Lung (tissue), 11 donors: ENCODE measurements at regions not wholly inside any gene's neighbourhood (a gene's known extent, or its start where the extent isn't known, plus 50 kb on each side); places are given as distances from the start of the nearest gene placed in this dataset.

Experiments
- ATAC-seq: fragments of 200-7000 bp; cut with Tn5 transposase; one replicate; pipeline ENCODE4 v1.9.1; 2020; ENCODE audit warnings: moderate number of reproducible peaks; ENCODE audit not compliant: insufficient read depth, low FRiP score
- DNase-seq, 3 donors: peaks; one replicate each; pipeline ENCODE4 v3.0.0-alpha.2; 2013 to 2017
- H3K27ac ChIP-seq, 2 donors: one replicate each; pipeline ENCODE4 v1.5.1; 2013; ENCODE audit warnings: mild to moderate bottlenecking in 2 of 2, moderate library complexity in 2 of 2, control low read depth in 1 of 2, inconsistent platforms in 1 of 2, low read depth in 1 of 2, low read length in 1 of 2
- H3K27me3 ChIP-seq, 3 donors: one replicate each; pipeline ENCODE4 v1.5.1; 2013; ENCODE audit warnings: low read length in 2 of 3; ENCODE audit not compliant: control insufficient read depth in 3 of 3, insufficient read depth in 3 of 3
- H3K36me3 ChIP-seq, 4 donors: one replicate each; pipeline ENCODE4 v1.5.1; 2013; ENCODE audit warnings: low read length in 4 of 4, mild to moderate bottlenecking in 1 of 4, moderate library complexity in 1 of 4; ENCODE audit not compliant: control insufficient read depth in 4 of 4, insufficient read depth in 4 of 4
- H3K4me1 ChIP-seq, 5 donors: one replicate each; pipeline ENCODE4 v1.5.1; 2013; ENCODE audit warnings: low read length in 5 of 5, mild to moderate bottlenecking in 2 of 5, moderate library complexity in 1 of 5; ENCODE audit not compliant: control insufficient read depth in 5 of 5, insufficient read depth in 5 of 5
- H3K4me3 ChIP-seq: one replicate; pipeline ENCODE4 v1.5.1; 2013; ENCODE audit warnings: mild to moderate bottlenecking, control low read depth, moderate library complexity
- H3K9ac ChIP-seq, 2 donors: one replicate each; pipeline ENCODE4 v1.5.1; 2013; ENCODE audit warnings: low read length in 2 of 2, control low read depth in 1 of 2; ENCODE audit not compliant: insufficient read depth in 1 of 2
- H3K9me3 ChIP-seq, 4 donors: one replicate each; pipeline ENCODE4 v1.5.1; 2013; ENCODE audit warnings: low read length in 3 of 4, mild to moderate bottlenecking in 1 of 4, moderate library complexity in 1 of 4; ENCODE audit not compliant: control insufficient read depth in 4 of 4, insufficient read depth in 3 of 4
- WGBS, 2 donors: extraction: QIAGEN DNeasy Blood & Tissue Kit; methylation state at CpG; one replicate each; pipeline ENCODE4 v1.1.7; 2013; 5-methylcytosine and 5-hydroxymethylcytosine counted together
- TF ChIP-seq, protein P1 (sequence below): IDR thresholded peaks from 2 replicates; pipeline ENCODE4 v1.5.1; 2012; ENCODE audit warnings: mild to moderate bottlenecking; ENCODE audit errors: control extremely low read depth, extremely low read depth
- donor health status: control.
- donor health status: control.
- donor health status: Bipolar disorder and iron deficiency.
- donor health status: healthy.
- donor health status: DM: yes; HTN: yes; CAD: no.

- H3K9ac ChIP-seq: no peak overlapping the region
- WGBS, 2 donors: 75 to 83% methylated on average over 3 of the region's 3 CpGs
Measured at GRCh38 chr6:153526479-153526878, 395.4 kb upstream of the RGS17 start.

GRCh38 chr6:153525998-153526397, 394.9 kb upstream of the RGS17 start:
- ATAC-seq (no peak), DNase-seq (peak in 1 of 3 donors; percentile 41)
- no peaks in the 10 kb centered on the region for H3K4me1 ChIP-seq
- TF ChIP-seq, protein P1, sequence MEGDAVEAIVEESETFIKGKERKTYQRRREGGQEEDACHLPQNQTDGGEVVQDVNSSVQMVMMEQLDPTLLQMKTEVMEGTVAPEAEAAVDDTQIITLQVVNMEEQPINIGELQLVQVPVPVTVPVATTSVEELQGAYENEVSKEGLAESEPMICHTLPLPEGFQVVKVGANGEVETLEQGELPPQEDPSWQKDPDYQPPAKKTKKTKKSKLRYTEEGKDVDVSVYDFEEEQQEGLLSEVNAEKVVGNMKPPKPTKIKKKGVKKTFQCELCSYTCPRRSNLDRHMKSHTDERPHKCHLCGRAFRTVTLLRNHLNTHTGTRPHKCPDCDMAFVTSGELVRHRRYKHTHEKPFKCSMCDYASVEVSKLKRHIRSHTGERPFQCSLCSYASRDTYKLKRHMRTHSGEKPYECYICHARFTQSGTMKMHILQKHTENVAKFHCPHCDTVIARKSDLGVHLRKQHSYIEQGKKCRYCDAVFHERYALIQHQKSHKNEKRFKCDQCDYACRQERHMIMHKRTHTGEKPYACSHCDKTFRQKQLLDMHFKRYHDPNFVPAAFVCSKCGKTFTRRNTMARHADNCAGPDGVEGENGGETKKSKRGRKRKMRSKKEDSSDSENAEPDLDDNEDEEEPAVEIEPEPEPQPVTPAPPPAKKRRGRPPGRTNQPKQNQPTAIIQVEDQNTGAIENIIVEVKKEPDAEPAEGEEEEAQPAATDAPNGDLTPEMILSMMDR: no peak
- peaks cover 0 to 2% (median 0%) of the 10 kb centered on the region in 4 donors for H3K9me3 ChIP-seq
- no peaks in the 10 kb centered on the region for H3K36me3 ChIP-seq
- no peak overlapping the region for H3K9ac ChIP-seq
- H3K27me3 ChIP-seq: no peaks in the 10 kb centered on the region
- H3K4me3 ChIP-seq: no peak overlapping the region
- no peak overlapping the region for H3K27ac ChIP-seq
- 55 to 67% methylated on average over 1 of the region's 1 CpG for WGBS, 2 donors

More at GRCh38 chr6:153526479-153526878, 395.4 kb upstream of the RGS17 start:
- no peaks in the 10 kb centered on the region for H3K36me3 ChIP-seq
- no peak overlapping the region for H3K4me3 ChIP-seq
- ATAC-seq (no peak), DNase-seq (no peak)
- peaks cover 0 to 2% (median 1%) of the 10 kb centered on the region in 4 donors for H3K9me3 ChIP-seq
- H3K4me1 ChIP-seq: no peaks in the 10 kb centered on the region
- TF ChIP-seq, protein P1: no peak
- no peak overlapping the region for H3K27ac ChIP-seq
- H3K27me3 ChIP-seq: no peaks in the 10 kb centered on the region

- H3K27me3 ChIP-seq: no peaks in the 10 kb centered on the region
- peaks cover 0 to 2% (median 0%) of the 10 kb centered on the region in 4 donors for H3K9me3 ChIP-seq
- no peak overlapping the region for H3K4me3 ChIP-seq
- no peak overlapping the region for H3K9ac ChIP-seq
- H3K4me1 ChIP-seq: no peaks in the 10 kb centered on the region
- no peak overlapping the region for H3K27ac ChIP-seq
- TF ChIP-seq, protein P1: no peak
- no peak for ATAC-seq
- no peaks in the 10 kb centered on the region for H3K36me3 ChIP-seq
- no peak for DNase-seq
Measured at GRCh38 chr6:153523390-153523789, 392.3 kb upstream of the RGS17 start.

DNA sequence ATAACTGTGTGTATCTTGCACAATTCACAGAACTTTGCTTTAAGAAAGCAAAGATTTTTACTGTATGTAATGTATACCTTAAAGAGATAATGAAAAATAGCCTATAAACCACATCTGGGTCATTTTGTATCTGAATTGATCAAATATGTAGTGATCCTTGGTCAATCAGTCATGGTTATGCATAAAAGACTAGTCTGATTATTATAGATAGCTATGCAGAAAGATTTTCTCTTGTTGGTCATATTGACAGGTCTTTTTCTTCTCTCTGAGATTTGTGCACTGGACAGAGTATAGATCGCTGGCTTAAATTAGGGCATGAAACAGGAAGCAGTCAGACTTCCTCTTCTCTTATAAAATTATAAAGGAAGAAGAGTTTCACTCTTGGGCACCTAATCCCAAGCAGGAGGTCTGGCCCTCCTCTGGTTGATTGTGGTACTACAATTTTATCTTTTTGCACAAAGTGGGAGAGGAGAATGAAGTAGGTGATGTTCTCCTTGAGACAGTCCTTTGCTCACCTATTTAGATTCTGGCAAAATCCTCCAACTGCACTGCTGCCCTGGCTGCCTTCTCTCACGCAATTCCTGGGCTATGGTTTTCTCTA, 380.9 kb upstream of the RGS17 start:
- TF ChIP-seq, protein P1: peak; percentile 14
- ATAC-seq (no peak), DNase-seq (peak in 2 of 3 donors; percentile 23 to 25)
- Histone ChIP-seq H3K9me3 (no peaks in the 10 kb centered on the region), H3K4me1 (no peaks in the 10 kb centered on the region), H3K9ac (no peak overlapping the region), H3K27ac (no peak overlapping the region), H3K27me3 (no peaks in the 10 kb centered on the region), H3K36me3 (no peaks in the 10 kb centered on the region), H3K4me3 (no peak overlapping the region)
- WGBS, 2 donors: 29 to 31% methylated on average over 2 of the region's 2 CpGs
